Transverse colon (tissue), 3 donors: ENCODE measurements at regions not wholly inside any gene's neighbourhood (a gene's known extent, or its start where the extent isn't known, plus 50 kb on each side); places are given as distances from the start of the nearest gene placed in this dataset.

ENCODE experiments used
- EP300 ChIP-seq: sonication (generic); formaldehyde crosslinking; IDR thresholded peaks from one replicate; pipeline ENCODE4 v1.6.1; 2017; ENCODE audit warnings: antibody characterized with exemption, low read depth
- POLR2A ChIP-seq: fragments of 450-650 bp; IDR thresholded peaks from one replicate; pipeline ENCODE4 v1.6.1; 2016; ENCODE audit warnings: antibody characterized with exemption, mild to moderate bottlenecking, moderate library complexity
- TF ChIP-seq, protein P1 (sequence below), 5 experiments: fragments of 200-600 bp in 3 of 5; fragments of 450-650 bp in 2 of 5; sonication (generic) in 3 of 5; IDR thresholded peaks; 1 replicate in 2 of 5; 2 replicates in 3 of 5; pipeline ENCODE4 v1.5.1; 2016 to 2017; ENCODE audit warnings: antibody characterized with exemption in 5 of 5, inconsistent platforms in 3 of 5, mild to moderate bottlenecking in 2 of 5, moderate library complexity in 1 of 5

DNA sequence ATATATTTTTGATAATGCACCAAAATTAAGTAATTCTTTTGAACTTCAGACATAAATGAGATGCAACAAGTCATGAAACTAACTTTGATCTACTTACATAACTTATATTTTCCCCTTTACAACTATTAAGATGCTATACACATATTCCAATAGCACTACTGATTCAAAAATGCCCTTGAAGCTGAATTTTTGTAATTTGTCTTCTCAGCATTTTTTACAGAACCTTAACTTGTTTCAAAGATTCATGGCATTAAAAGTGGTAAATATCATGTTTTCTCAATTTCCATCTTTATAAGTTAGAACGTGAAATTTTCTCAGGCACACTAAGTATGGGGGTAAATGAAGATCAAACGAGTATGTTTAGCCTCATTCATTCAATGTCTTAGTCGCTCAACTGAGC is 460.0 kb upstream of the FAM241A start:
- TF ChIP-seq POLR2A (no peak), EP300 (no peak)
- TF ChIP-seq, protein P1, sequence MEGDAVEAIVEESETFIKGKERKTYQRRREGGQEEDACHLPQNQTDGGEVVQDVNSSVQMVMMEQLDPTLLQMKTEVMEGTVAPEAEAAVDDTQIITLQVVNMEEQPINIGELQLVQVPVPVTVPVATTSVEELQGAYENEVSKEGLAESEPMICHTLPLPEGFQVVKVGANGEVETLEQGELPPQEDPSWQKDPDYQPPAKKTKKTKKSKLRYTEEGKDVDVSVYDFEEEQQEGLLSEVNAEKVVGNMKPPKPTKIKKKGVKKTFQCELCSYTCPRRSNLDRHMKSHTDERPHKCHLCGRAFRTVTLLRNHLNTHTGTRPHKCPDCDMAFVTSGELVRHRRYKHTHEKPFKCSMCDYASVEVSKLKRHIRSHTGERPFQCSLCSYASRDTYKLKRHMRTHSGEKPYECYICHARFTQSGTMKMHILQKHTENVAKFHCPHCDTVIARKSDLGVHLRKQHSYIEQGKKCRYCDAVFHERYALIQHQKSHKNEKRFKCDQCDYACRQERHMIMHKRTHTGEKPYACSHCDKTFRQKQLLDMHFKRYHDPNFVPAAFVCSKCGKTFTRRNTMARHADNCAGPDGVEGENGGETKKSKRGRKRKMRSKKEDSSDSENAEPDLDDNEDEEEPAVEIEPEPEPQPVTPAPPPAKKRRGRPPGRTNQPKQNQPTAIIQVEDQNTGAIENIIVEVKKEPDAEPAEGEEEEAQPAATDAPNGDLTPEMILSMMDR (IDR thresholded peaks at IDR 0.05) = no peak
